BE2C (cell line): ENCODE measurements at regions not wholly inside any gene's neighbourhood (a gene's known extent, or its start where the extent isn't known, plus 50 kb on each side); places are given as distances from the start of the nearest gene placed in this dataset.
"Not testable (repeated sequence)": the region's sequence is repeated elsewhere in the genome, so short reads cannot be mapped to it uniquely, and the experiment has no call there.

Experiments
- DNase-seq: peaks from one replicate; pipeline ENCODE4 v3.0.0-alpha.2; 2020
- H3K27me3 ChIP-seq: fragments of 250-450 bp; sonication (Bioruptor Pico); 2 replicates; pipeline ENCODE4 v1.5.1; 2020; ENCODE audit warnings: mild to moderate bottlenecking
- H3K36me3 ChIP-seq: fragments of 250-450 bp; sonication (Bioruptor Pico); 2 replicates; pipeline ENCODE4 v1.5.1; 2020; ENCODE audit warnings: mild to moderate bottlenecking
- H3K4me1 ChIP-seq: fragments of 250-450 bp; sonication (Bioruptor Pico); 2 replicates; pipeline ENCODE4 v1.5.1; 2020
- H3K4me3 ChIP-seq: 2 replicates; pipeline ENCODE4 v1.5.1; 2011; ENCODE audit warnings: low read depth, low read length
- H3K9me3 ChIP-seq: fragments of 250-450 bp; sonication (Bioruptor Pico); 2 replicates; pipeline ENCODE4 v1.5.1; 2020
- TF ChIP-seq, protein P1 (sequence below): IDR thresholded peaks from 2 replicates; pipeline ENCODE4 v1.5.1; 2012; ENCODE audit warnings: mild to moderate bottlenecking, low read depth, low read length

GRCh38 chr7:118974836-118975235, 750.3 kb downstream of the ANKRD7 start:
- no peaks in the 10 kb centered on the region for H3K4me1 ChIP-seq
- H3K36me3 ChIP-seq = no peaks in the 10 kb centered on the region
- H3K9me3 ChIP-seq = no peaks in the 10 kb centered on the region
- no peaks in the 10 kb centered on the region for H3K27me3 ChIP-seq
- no peak overlapping the region for H3K4me3 ChIP-seq
- TF ChIP-seq, protein P1, sequence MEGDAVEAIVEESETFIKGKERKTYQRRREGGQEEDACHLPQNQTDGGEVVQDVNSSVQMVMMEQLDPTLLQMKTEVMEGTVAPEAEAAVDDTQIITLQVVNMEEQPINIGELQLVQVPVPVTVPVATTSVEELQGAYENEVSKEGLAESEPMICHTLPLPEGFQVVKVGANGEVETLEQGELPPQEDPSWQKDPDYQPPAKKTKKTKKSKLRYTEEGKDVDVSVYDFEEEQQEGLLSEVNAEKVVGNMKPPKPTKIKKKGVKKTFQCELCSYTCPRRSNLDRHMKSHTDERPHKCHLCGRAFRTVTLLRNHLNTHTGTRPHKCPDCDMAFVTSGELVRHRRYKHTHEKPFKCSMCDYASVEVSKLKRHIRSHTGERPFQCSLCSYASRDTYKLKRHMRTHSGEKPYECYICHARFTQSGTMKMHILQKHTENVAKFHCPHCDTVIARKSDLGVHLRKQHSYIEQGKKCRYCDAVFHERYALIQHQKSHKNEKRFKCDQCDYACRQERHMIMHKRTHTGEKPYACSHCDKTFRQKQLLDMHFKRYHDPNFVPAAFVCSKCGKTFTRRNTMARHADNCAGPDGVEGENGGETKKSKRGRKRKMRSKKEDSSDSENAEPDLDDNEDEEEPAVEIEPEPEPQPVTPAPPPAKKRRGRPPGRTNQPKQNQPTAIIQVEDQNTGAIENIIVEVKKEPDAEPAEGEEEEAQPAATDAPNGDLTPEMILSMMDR = no peak
- no peak for DNase-seq

GRCh38 chr7:118995350-118995749, 770.8 kb downstream of the ANKRD7 start:
- no peaks in the 10 kb centered on the region for H3K36me3 ChIP-seq
- no peaks in the 10 kb centered on the region for H3K9me3 ChIP-seq
- H3K4me3 ChIP-seq = no peak overlapping the region
- no peaks in the 10 kb centered on the region for H3K4me1 ChIP-seq
- DNase-seq = no peak
- TF ChIP-seq, protein P1 = no peak
- H3K27me3 ChIP-seq = no peaks in the 10 kb centered on the region

- no peaks in the 10 kb centered on the region for H3K9me3 ChIP-seq
Measured at GRCh38 chr7:119007236-119007635, 782.7 kb downstream of the ANKRD7 start.

GRCh38 chr7:119010635-119011034, 786.1 kb downstream of the ANKRD7 start:
- H3K36me3 ChIP-seq = no peaks in the 10 kb centered on the region
- no peaks in the 10 kb centered on the region for H3K9me3 ChIP-seq
- H3K27me3 ChIP-seq = no peaks in the 10 kb centered on the region
- DNase-seq = no peak
- H3K4me3 ChIP-seq = no peak overlapping the region
- no peaks in the 10 kb centered on the region for H3K4me1 ChIP-seq
- TF ChIP-seq, protein P1 = no peak

More at GRCh38 chr7:119007236-119007635, 782.7 kb downstream of the ANKRD7 start:
- Histone ChIP-seq H3K36me3 (no peaks in the 10 kb centered on the region), H3K4me3 (no peak overlapping the region), H3K27me3 (no peaks in the 10 kb centered on the region), H3K4me1 (no peaks in the 10 kb centered on the region)
- no peak for DNase-seq
- TF ChIP-seq, protein P1 = no peak

DNA sequence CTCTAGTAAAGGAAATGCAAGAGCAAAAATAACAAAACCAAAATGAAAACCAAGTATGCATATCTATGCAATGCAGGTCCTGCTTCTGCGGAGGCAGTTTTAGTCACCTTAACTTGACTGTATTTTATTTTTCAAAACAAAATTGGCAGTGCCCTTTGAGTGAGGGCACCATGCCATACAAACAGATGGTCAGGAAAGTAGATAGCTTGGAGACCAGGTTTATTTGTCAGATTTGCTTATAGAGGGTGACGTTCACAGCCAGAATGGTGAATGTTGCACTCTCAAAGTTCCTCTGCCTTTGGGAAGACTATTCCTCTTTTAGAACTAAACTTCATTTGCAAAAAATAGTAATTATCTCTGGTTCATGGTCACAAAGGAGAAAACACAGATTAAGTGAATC, 801.9 kb downstream of the ANKRD7 start:
- Histone ChIP-seq H3K9me3 (no peaks in the 10 kb centered on the region), H3K36me3 (no peaks in the 10 kb centered on the region), H3K4me1 (no peaks in the 10 kb centered on the region), H3K4me3 (no peak overlapping the region), H3K27me3 (no peaks in the 10 kb centered on the region)
- DNase-seq = no peak
- TF ChIP-seq, protein P1 = no peak

DNA sequence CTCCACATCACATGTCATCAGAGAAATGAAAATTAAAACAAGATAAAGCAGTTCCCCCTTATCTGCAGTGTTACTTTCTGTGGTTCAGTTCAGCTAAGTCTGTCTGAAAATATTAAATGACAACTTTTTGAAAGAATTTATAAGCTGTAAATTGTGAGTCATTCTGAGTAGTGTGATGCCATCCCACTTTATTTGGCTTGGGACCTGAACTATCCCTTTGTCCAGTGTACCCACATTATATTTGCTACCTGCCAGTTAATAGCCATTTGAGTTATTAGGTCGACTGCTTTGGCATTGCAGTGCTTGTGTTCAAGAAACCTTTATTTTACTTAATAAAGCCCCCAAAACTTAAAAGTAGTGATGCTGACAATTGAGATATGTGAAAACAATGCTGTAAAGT, 804.2 kb downstream of the ANKRD7 start:
- Histone ChIP-seq H3K36me3 (no peaks in the 10 kb centered on the region), H3K4me3 (no peak overlapping the region), H3K9me3 (no peaks in the 10 kb centered on the region), H3K27me3 (no peaks in the 10 kb centered on the region), H3K4me1 (no peaks in the 10 kb centered on the region)
- no peak for DNase-seq
- TF ChIP-seq, protein P1 = no peak

GRCh38 chr7:119032136-119032535, 807.6 kb downstream of the ANKRD7 start:
- not testable (repeated sequence) for DNase-seq, H3K9me3 ChIP-seq, H3K4me3 ChIP-seq, H3K4me1 ChIP-seq, H3K27me3 ChIP-seq, H3K36me3 ChIP-seq
